ENCODE measurements at regions not wholly inside any gene's neighbourhood (a gene's known extent, or its start where the extent isn't known, plus 50 kb on each side); places are given as distances from the start of the nearest gene placed in this dataset.
A peak's percentile ranks its signal among the peaks of the same experiment; 100 is the strongest.

DNA sequence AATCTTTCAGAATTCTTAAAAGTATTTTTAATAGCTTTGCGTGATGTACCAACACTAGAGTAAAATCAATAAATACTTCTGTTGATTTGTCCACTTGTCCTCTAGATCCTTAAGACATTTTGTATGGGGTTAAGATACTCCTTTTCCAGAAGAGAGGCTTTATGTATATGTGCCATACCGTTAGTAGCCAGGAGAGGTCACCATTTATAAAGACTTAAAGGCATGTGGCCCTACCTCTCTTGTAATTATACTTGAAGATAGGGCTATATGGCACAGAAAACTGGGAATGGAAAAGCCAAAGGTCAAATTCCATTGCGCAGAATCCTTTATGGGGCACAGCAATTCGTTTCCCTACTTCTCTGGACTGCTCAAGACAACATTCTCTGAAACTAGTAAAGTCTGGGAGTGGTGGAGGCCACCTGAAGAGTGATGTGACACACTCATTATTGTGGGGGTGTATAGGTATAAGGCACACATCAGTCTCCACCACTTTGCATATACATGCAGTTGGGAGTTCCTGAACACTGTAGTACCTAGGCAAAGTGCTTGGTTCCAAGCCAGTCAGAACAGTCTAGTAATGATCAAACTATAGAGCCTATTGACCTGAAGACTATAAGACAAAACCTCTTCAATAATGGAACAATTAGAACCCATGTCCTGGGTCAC, 140.1 kb upstream of the FBXL17 start:
- TF ChIP-seq, protein P1, sequence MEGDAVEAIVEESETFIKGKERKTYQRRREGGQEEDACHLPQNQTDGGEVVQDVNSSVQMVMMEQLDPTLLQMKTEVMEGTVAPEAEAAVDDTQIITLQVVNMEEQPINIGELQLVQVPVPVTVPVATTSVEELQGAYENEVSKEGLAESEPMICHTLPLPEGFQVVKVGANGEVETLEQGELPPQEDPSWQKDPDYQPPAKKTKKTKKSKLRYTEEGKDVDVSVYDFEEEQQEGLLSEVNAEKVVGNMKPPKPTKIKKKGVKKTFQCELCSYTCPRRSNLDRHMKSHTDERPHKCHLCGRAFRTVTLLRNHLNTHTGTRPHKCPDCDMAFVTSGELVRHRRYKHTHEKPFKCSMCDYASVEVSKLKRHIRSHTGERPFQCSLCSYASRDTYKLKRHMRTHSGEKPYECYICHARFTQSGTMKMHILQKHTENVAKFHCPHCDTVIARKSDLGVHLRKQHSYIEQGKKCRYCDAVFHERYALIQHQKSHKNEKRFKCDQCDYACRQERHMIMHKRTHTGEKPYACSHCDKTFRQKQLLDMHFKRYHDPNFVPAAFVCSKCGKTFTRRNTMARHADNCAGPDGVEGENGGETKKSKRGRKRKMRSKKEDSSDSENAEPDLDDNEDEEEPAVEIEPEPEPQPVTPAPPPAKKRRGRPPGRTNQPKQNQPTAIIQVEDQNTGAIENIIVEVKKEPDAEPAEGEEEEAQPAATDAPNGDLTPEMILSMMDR (IDR thresholded peaks at IDR 0.05) = peak; percentile 52 to 60 (median 57)
- no peak for TF ChIP-seq POLR2A (IDR thresholded peaks at IDR 0.05)

Data from right lobe of liver (tissue), 4 donors.